Breast epithelium (tissue), 4 donors: ENCODE measurements at regions not wholly inside any gene's neighbourhood (a gene's known extent, or its start where the extent isn't known, plus 50 kb on each side); places are given as distances from the start of the nearest gene placed in this dataset.

ENCODE experiments used
- DNase-seq, 2 donors: peaks; one replicate each; pipeline ENCODE4 v3.0.0-alpha.2; 2019; ENCODE audit warnings: low spot score in 2 of 2
- H3K27ac ChIP-seq, 2 donors: fragments of 200-600 bp; sonication (generic) in 1 of 2; one replicate each; pipeline ENCODE4 v1.5.1; 2016 to 2019; ENCODE audit warnings: mild to moderate bottlenecking in 1 of 2
- H3K27me3 ChIP-seq, 2 donors: fragments of 200-600 bp; sonication (generic) in 1 of 2; one replicate each; pipeline versions ENCODE4 v1.5.1 to v1.6.0; 2017 to 2019; ENCODE audit warnings: control low read depth in 1 of 2, mild to moderate bottlenecking in 1 of 2
- H3K36me3 ChIP-seq: fragments of 200-600 bp; one replicate; pipeline ENCODE4 v1.5.1; 2019
- H3K4me1 ChIP-seq, 2 donors: fragments of 200-600 bp; sonication (generic); one replicate each; pipeline ENCODE4 v1.5.1; 2016 to 2019; ENCODE audit warnings: control low read depth in 1 of 2
- H3K4me3 ChIP-seq, 3 donors: fragments of 200-600 bp; sonication (generic); 1 replicate in 2 of 3; 2 replicates in 1 of 3; pipeline ENCODE4 v1.5.1; 2016 to 2019; ENCODE audit warnings: mild to moderate bottlenecking in 3 of 3, moderate library complexity in 2 of 3
- H3K9me3 ChIP-seq, 2 donors: fragments of 200-600 bp; sonication (generic) in 1 of 2; one replicate each; pipeline ENCODE4 v1.5.1; 2016 to 2019; ENCODE audit warnings: control low read depth in 1 of 2
- POLR2A ChIP-seq: fragments of 450-650 bp; IDR thresholded peaks from one replicate; pipeline ENCODE4 v1.6.1; 2016; ENCODE audit warnings: antibody characterized with exemption, mild to moderate bottlenecking, moderate library complexity
- POLR2AphosphoS5 ChIP-seq, 3 donors: sonication (generic); formaldehyde crosslinking; IDR thresholded peaks; one replicate each; pipeline ENCODE4 v1.6.1; 2017; ENCODE audit warnings: antibody characterized with exemption in 3 of 3
- intact Hi-C: fragments of 100-400 bp; cut with DNase I; formaldehyde crosslinking; loops from one replicate; pipeline ENCODE4 v1.15.1; 2023; ENCODE audit warnings: low total_unique reads
- TF ChIP-seq, protein P1 (sequence below), 3 donors: fragments of 450-650 bp; IDR thresholded peaks; one replicate each; pipeline ENCODE4 v1.5.1; 2016 to 2017; ENCODE audit warnings: antibody characterized with exemption in 3 of 3, mild to moderate bottlenecking in 3 of 3, moderate library complexity in 3 of 3

DNA sequence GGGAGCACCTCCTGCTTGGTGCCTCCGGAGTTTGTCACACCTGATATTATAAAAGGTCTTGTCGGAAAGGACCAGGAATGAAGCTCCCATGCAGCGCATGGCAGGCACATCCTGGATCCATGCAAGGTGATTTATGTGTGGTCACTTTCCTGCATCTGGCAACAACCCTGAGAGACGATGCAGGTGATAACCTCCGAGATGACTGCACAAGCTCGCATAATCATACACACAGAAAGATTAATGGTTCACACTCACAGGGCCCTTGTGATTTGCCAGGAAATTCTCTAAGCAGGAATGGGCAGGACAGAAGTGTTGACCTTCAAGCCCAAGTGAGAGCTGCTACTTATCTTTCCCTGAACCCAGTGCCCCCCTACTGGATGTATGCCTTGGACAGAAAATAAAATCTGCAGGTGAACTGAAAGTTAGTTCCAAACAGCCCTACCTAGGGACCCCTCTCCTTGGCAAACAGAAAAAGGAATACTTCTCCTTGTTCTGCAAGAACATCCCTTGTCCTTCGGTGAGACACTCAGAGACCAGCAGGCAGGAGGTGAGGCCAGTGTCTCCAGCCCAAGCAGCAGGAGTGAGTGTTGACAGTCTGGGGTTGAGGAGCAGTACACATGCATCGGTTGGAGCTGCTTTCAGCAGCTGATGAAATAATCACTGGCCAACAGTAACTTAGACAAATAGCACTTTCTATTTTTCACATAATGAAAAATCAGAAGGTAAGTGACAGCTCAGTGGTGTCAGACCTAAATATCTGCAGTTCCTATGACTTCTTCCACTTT, 619.4 kb upstream of the B3GAT1 start:
- intact Hi-C loops = no loop called here
- TF ChIP-seq, protein P1, sequence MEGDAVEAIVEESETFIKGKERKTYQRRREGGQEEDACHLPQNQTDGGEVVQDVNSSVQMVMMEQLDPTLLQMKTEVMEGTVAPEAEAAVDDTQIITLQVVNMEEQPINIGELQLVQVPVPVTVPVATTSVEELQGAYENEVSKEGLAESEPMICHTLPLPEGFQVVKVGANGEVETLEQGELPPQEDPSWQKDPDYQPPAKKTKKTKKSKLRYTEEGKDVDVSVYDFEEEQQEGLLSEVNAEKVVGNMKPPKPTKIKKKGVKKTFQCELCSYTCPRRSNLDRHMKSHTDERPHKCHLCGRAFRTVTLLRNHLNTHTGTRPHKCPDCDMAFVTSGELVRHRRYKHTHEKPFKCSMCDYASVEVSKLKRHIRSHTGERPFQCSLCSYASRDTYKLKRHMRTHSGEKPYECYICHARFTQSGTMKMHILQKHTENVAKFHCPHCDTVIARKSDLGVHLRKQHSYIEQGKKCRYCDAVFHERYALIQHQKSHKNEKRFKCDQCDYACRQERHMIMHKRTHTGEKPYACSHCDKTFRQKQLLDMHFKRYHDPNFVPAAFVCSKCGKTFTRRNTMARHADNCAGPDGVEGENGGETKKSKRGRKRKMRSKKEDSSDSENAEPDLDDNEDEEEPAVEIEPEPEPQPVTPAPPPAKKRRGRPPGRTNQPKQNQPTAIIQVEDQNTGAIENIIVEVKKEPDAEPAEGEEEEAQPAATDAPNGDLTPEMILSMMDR (IDR thresholded peaks at IDR 0.05) = no peak
- TF ChIP-seq POLR2AphosphoS5 (IDR thresholded peaks at IDR 0.05) (no peak), POLR2A (no peak)

DNA sequence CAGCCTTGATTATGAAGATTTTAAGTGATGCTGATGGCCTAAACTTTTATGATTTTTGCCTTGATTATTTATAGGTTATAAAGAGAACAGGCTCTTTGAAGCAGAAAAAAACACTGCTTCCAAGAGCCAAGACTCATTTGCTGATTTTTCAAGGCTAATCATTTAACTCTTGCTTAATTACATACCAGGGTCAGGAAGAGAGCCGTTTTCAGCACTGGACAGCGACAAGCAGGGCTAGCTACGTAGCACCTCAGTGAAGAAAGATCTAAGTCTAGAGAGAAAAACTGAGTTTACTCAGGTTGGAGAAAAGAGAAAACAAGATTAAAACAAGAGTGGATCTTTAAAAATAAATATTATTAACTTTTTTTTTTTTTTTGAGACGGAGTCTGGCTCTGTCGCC, 615.4 kb upstream of the B3GAT1 start:
- intact Hi-C loops = no loop called here
- no peak overlapping the region for H3K27ac ChIP-seq
- no peaks in the 10 kb centered on the region for H3K9me3 ChIP-seq
- H3K27me3 ChIP-seq = no peaks in the 10 kb centered on the region
- H3K4me3 ChIP-seq = no peak overlapping the region
- TF ChIP-seq, protein P1 (IDR thresholded peaks at IDR 0.05) = no peak
- TF ChIP-seq POLR2A (no peak), POLR2AphosphoS5 (IDR thresholded peaks at IDR 0.05) (no peak)
- no peaks in the 10 kb centered on the region for H3K4me1 ChIP-seq
- H3K36me3 ChIP-seq = no peaks in the 10 kb centered on the region
- DNase-seq = no peak

More for the DNA sequence above, 619.4 kb upstream of the B3GAT1 start:
- H3K27ac ChIP-seq = no peak overlapping the region
- H3K36me3 ChIP-seq = no peaks in the 10 kb centered on the region
- no peaks in the 10 kb centered on the region for H3K9me3 ChIP-seq
- H3K4me1 ChIP-seq = no peaks in the 10 kb centered on the region
- no peak for DNase-seq
- H3K27me3 ChIP-seq = peaks cover 0 to 3% of the 10 kb centered on the region in 2 donors
- H3K4me3 ChIP-seq = no peak overlapping the region

DNA sequence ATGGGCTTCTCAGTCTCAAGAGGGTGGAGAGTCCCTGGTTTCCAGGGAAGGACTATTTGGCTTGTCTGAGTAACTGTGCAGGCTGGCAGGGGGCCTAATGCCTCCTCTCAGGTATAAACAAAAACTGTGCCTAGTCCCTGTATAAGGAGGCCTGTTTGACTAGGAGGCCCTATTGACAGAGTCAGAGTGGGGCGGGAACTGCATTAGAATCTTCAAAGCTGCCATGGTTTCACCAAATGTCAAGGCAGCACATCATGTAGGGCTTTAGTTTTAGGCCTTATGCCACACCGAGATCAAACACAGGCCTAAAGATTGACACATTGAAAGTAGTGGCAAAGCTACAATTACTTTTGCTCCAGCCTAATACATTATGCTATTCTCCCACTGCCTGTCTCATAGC, 611.5 kb upstream of the B3GAT1 start:
- DNase-seq = no peak
- intact Hi-C loops = no loop called here
- no peaks in the 10 kb centered on the region for H3K4me1 ChIP-seq
- no peak overlapping the region for H3K27ac ChIP-seq
- no peaks in the 10 kb centered on the region for H3K27me3 ChIP-seq
- TF ChIP-seq POLR2AphosphoS5 (IDR thresholded peaks at IDR 0.05) (no peak), POLR2A (no peak)
- no peaks in the 10 kb centered on the region for H3K36me3 ChIP-seq
- H3K9me3 ChIP-seq = no peaks in the 10 kb centered on the region
- H3K4me3 ChIP-seq = no peak overlapping the region

DNA sequence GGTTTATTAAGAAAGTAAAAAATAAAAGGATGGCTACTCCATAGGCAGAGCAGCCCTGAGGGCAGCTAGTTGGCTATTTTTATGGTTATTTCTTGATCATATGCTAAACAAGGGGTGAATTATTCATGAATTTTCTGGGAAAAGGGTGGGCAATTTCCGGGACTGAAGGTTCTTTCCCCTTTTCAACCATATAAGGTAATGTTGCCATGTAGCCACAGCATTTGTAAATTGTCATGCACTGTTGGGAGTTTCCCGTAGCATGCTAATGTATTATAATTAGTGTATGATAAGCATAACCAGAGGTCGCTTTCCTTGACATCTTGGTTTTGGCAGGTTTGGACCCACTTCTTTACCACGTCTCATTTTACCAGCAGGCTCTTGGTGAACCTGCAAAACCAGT, 610.4 kb upstream of the B3GAT1 start:
- intact Hi-C loops = no loop called here
- no peak for TF ChIP-seq POLR2A
- TF ChIP-seq, protein P1 (IDR thresholded peaks at IDR 0.05) = no peak
- H3K4me1 ChIP-seq = no peaks in the 10 kb centered on the region
- H3K27ac ChIP-seq = no peak overlapping the region
- DNase-seq = no peak
- H3K9me3 ChIP-seq = no peaks in the 10 kb centered on the region
- H3K4me3 ChIP-seq = no peak overlapping the region
- H3K27me3 ChIP-seq = no peaks in the 10 kb centered on the region
- no peaks in the 10 kb centered on the region for H3K36me3 ChIP-seq

DNA sequence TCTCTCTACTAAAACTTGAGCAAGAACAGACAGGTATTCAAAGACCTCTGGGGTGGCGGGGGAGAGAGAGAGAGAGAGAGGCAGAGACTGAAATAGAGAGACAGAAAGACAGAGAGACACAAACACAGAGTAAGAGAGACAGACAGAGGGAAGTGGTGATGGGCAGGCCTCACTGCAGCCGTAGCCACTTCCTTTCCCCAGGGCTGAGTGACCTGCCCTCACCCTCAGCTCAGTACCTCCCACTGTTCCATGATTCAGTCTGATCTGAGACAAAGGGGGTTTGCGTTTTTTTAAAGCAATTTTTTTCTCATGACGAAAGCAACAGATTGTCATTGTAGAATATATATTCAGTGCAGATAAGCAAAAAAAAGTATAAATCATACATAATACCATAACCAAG, 607.9 kb upstream of the B3GAT1 start:
- intact Hi-C loops = no loop called here
- no peak for DNase-seq

More for the DNA sequence above, 607.9 kb upstream of the B3GAT1 start:
- H3K27me3 ChIP-seq = no peaks in the 10 kb centered on the region
- H3K27ac ChIP-seq = no peak overlapping the region
- no peaks in the 10 kb centered on the region for H3K36me3 ChIP-seq
- no peak overlapping the region for H3K4me3 ChIP-seq
- no peaks in the 10 kb centered on the region for H3K9me3 ChIP-seq
- TF ChIP-seq, protein P1 (IDR thresholded peaks at IDR 0.05) = no peak
- TF ChIP-seq POLR2A (no peak), POLR2AphosphoS5 (IDR thresholded peaks at IDR 0.05) (no peak)
- H3K4me1 ChIP-seq = no peaks in the 10 kb centered on the region
